Adrenal gland (tissue), 9 donors: ENCODE measurements at regions not wholly inside any gene's neighbourhood (a gene's known extent, or its start where the extent isn't known, plus 50 kb on each side); places are given as distances from the start of the nearest gene placed in this dataset.

Source experiments
- DNase-seq, 7 donors: peaks; one replicate each; pipeline ENCODE4 v3.0.0-alpha.2; 2019 to 2020
- H3K27ac ChIP-seq, 5 donors: fragments of 200-600 bp; sonication (generic) in 4 of 5; 1 replicate in 3 of 5; 2 replicates in 2 of 5; pipeline versions ENCODE4 v1.5.1 to v1.8.0; 2016 to 2020; ENCODE audit warnings: mild to moderate bottlenecking in 1 of 5
- H3K27me3 ChIP-seq: fragments of 200-600 bp; 2 replicates; pipeline ENCODE4 v1.8.0; 2021
- H3K36me3 ChIP-seq, 2 donors: fragments of 200-600 bp; replicated peaks in 1 of 2; 1 replicate in 1 of 2; 2 replicates in 1 of 2; pipeline versions ENCODE4 v1.5.1 to v1.8.0; 2018 to 2022
- H3K4me1 ChIP-seq, 2 donors: fragments of 200-600 bp; replicated peaks in 1 of 2; 1 replicate in 1 of 2; 2 replicates in 1 of 2; pipeline versions ENCODE4 v1.5.1 to v1.8.0; 2018 to 2021
- H3K4me3 ChIP-seq, 4 donors: fragments of 200-600 bp; sonication (generic) in 3 of 4; one replicate each; pipeline ENCODE4 v1.5.1; 2016 to 2018
- H3K9me3 ChIP-seq, 3 donors: fragments of 200-600 bp; sonication (generic) in 1 of 3; replicated peaks in 1 of 3; 1 replicate in 2 of 3; 2 replicates in 1 of 3; pipeline versions ENCODE4 v1.5.1 to v1.8.0; 2016 to 2021
- POLR2A ChIP-seq, 2 donors: fragments of 450-650 bp; IDR thresholded peaks; one replicate each; pipeline ENCODE4 v1.6.1; 2017; ENCODE audit warnings: antibody characterized with exemption in 2 of 2, mild to moderate bottlenecking in 2 of 2, moderate library complexity in 1 of 2
- WGBS, 4 donors: extraction: QIAGEN DNeasy Blood & Tissue Kit in 2 of 4; methylation state at CpG; one replicate each; pipeline versions ENCODE4 v1.1.5 to v1.1.7; 2013 to 2017; 5-methylcytosine and 5-hydroxymethylcytosine counted together
- intact Hi-C, 2 donors: fragments of 100-400 bp; cut with DNase I; formaldehyde crosslinking; loops; one replicate each; pipeline versions ENCODE4 v1.14.1 to v1.15.0; 2022 to 2023
- TF ChIP-seq, protein P1 (sequence below), 6 experiments: fragments of 450-650 bp in 4 of 6; fragments of 200-600 bp in 2 of 6; sonication (generic) in 1 of 6; IDR thresholded peaks; 1 replicate in 5 of 6; 2 replicates in 1 of 6; pipeline versions ENCODE4 v1.5.1 to v1.8.0; 2016 to 2021; ENCODE audit warnings: antibody characterized with exemption in 6 of 6, mild to moderate bottlenecking in 2 of 6, moderate library complexity in 1 of 6
- donor health status: healthy with polysubstance abuse.
- donor health status: Bipolar disorder and iron deficiency.
- donor health status: DM: yes; HTN: yes; CAD: no.
- donor health status: DM: no; HTN: no; CAD: no.
- donor health status: DM: no; HTN: no; CAD: no.

DNA sequence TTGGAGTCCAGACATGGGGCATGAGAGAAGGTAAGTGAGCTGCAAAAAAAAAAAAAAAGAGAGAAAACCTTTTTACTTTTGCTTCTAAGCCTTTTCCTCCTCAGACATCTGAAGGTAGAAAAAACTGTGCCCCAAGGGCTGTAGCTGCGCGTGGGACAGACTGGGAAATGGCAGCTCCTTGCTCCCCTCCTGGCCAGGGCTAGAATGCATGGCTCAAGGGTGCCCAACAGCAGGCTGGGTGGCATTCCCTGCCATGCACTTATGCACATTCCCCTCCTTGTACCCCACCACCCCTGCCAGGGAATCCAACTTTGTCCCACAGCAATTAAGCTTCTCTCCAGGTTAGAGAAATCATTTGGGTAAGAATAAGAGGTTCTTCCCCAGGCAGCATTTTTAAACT lies 421.2 kb downstream of the TRAM1L1 start:
- H3K27ac ChIP-seq = no peak overlapping the region
- intact Hi-C loops = no loop called here
- no peak for DNase-seq
- H3K4me1 ChIP-seq = no peaks in the 10 kb centered on the region
- WGBS, 4 donors = 89 to 93% (median 93%) methylated on average over 2 of the region's 2 CpGs
- no peaks in the 10 kb centered on the region for H3K36me3 ChIP-seq
- H3K27me3 ChIP-seq = no peaks in the 10 kb centered on the region
- H3K4me3 ChIP-seq = no peak overlapping the region
- H3K9me3 ChIP-seq = no peaks in the 10 kb centered on the region
- TF ChIP-seq, protein P1, sequence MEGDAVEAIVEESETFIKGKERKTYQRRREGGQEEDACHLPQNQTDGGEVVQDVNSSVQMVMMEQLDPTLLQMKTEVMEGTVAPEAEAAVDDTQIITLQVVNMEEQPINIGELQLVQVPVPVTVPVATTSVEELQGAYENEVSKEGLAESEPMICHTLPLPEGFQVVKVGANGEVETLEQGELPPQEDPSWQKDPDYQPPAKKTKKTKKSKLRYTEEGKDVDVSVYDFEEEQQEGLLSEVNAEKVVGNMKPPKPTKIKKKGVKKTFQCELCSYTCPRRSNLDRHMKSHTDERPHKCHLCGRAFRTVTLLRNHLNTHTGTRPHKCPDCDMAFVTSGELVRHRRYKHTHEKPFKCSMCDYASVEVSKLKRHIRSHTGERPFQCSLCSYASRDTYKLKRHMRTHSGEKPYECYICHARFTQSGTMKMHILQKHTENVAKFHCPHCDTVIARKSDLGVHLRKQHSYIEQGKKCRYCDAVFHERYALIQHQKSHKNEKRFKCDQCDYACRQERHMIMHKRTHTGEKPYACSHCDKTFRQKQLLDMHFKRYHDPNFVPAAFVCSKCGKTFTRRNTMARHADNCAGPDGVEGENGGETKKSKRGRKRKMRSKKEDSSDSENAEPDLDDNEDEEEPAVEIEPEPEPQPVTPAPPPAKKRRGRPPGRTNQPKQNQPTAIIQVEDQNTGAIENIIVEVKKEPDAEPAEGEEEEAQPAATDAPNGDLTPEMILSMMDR (IDR thresholded peaks at IDR 0.05) = no peak
- no peak for TF ChIP-seq POLR2A (IDR thresholded peaks at IDR 0.05)

DNA sequence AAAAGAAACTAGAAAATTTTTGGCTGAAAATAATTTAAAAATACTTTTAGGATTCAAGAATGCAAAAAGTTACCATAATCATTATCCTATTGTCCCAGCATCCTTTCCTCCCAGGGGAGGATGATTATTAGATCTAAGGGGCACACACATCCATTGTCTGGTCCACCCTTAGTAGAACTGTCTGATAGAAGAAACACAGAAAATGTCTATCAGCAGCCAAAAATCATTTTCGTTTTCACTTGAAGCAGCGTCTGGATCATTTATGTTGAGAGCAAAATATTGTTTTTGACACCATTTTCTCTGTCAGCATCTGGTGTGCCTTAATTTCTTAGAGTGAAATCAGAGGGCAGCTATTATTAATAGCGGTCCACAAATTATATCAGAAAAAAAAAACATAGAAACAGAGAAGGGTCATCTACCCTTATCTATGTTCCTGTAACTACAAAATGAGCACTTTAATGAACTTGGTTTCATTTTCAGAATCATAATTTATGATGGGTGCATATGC lies 446.3 kb downstream of the TRAM1L1 start:
- no peaks in the 10 kb centered on the region for H3K36me3 ChIP-seq
- 57 to 75% (median 60%) methylated on average over 3 of the region's 3 CpGs for whole genome bisulfite sequencing, 4 donors
- no peak for DNase-seq
- no peaks in the 10 kb centered on the region for H3K27me3 ChIP-seq
- H3K9me3 ChIP-seq = no peaks in the 10 kb centered on the region
- H3K4me1 ChIP-seq = no peaks in the 10 kb centered on the region
- no peak overlapping the region for H3K27ac ChIP-seq
- TF ChIP-seq, protein P1 (IDR thresholded peaks at IDR 0.05) = no peak
- no peak for TF ChIP-seq POLR2A (IDR thresholded peaks at IDR 0.05)
- H3K4me3 ChIP-seq = no peak overlapping the region
- intact Hi-C loops = no loop called here

DNA sequence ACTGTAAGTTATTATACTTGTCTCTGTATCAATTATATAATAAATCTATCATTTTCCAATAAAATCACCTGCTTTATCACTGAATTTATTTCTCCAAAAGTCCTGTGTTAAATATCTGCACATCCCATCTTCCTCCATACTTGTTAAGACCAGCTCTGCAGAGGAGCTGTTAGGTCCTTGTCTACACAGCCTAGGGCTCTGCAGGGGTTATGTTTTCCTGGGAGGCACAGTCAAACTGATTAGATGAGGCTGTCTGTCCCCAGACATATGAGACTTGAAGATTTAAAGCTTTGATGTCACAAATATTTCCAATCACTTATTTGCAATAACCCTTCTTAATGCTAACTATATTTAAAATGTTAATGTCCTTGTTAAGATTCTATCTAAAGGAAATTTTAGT lies 446.8 kb downstream of the TRAM1L1 start:
- TF ChIP-seq, protein P1 (IDR thresholded peaks at IDR 0.05) = no peak
- TF ChIP-seq POLR2A (IDR thresholded peaks at IDR 0.05) = no peak
- Histone ChIP-seq H3K27ac (no peak overlapping the region), H3K36me3 (no peaks in the 10 kb centered on the region), H3K4me3 (no peak overlapping the region), H3K9me3 (no peaks in the 10 kb centered on the region), H3K27me3 (no peaks in the 10 kb centered on the region), H3K4me1 (no peaks in the 10 kb centered on the region)
- intact Hi-C loops = no loop called here
- DNase-seq = no peak

DNA sequence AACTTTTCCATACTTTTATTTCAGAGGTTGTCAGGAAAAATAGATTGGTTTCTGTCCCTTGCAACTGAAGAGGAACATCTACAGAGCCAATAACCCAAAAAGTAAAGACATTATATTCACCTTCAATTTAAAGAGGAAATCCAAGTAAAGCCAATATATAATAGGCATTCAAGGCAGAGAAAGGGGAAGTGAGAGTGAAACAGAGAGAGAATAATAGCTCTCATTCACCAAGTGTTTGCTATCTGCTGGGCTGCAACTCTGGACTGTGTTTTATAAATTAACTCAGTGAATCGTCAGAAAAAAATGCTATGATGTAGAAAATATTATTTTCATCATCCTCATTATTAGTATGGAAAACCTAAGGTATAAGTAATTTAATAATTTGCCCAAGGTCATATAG lies 448.5 kb downstream of the TRAM1L1 start:
- no peak for TF ChIP-seq POLR2A (IDR thresholded peaks at IDR 0.05)
- Histone ChIP-seq H3K27me3 (no peaks in the 10 kb centered on the region), H3K4me3 (no peak overlapping the region), H3K9me3 (no peaks in the 10 kb centered on the region), H3K27ac (no peak overlapping the region), H3K4me1 (no peaks in the 10 kb centered on the region), H3K36me3 (no peaks in the 10 kb centered on the region)
- WGBS, 4 donors = 15 to 36% (median 29%) methylated on average over 1 of the region's 1 CpG
- intact Hi-C loops = no loop called here
- DNase-seq = no peak

DNA sequence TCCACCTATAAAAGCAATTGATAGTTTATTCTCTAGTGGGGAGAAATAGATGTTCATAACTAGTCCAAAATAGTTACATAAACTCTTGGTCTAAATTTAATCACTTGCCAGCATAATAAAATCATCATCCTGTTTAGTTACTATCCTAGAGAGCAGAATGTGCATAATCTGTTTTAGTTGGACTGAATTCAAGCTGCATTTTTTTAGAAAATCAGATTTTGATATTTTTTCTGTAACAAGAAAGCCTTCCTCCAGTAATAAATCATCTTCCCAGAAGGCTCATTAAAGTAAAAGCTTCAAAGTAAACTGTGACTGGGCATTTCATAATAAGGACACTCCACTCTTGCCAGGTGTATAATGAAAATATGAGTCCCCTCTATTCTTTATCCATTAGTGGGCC lies 453.1 kb downstream of the TRAM1L1 start:
- H3K27me3 ChIP-seq = no peaks in the 10 kb centered on the region
- H3K27ac ChIP-seq = no peak overlapping the region
- no peaks in the 10 kb centered on the region for H3K9me3 ChIP-seq
- H3K36me3 ChIP-seq = no peaks in the 10 kb centered on the region
- no peak for DNase-seq
- H3K4me1 ChIP-seq = no peaks in the 10 kb centered on the region
- H3K4me3 ChIP-seq = no peak overlapping the region
- intact Hi-C loops = no loop called here
- TF ChIP-seq POLR2A (IDR thresholded peaks at IDR 0.05) = no peak
- TF ChIP-seq, protein P1 (IDR thresholded peaks at IDR 0.05) = no peak
